Gastroesophageal sphincter (tissue), 4 donors: ENCODE measurements at regions not wholly inside any gene's neighbourhood (a gene's known extent, or its start where the extent isn't known, plus 50 kb on each side); places are given as distances from the start of the nearest gene placed in this dataset.
A peak's percentile ranks its signal among the peaks of the same experiment; 100 is the strongest.
"Not testable (repeated sequence)": the region's sequence is repeated elsewhere in the genome, so short reads cannot be mapped to it uniquely, and the experiment has no call there.

ENCODE experiments used
- ATAC-seq: fragments of 150-250 bp; one replicate; pipeline ENCODE4 v1.9.1; 2016; ENCODE audit warnings: mild to moderate bottlenecking, moderate library complexity
- H3K27ac ChIP-seq, 4 donors: fragments of 200-600 bp; sonication (generic) in 3 of 4; 1 replicate in 3 of 4; 2 replicates in 1 of 4; pipeline ENCODE4 v1.5.1; 2016 to 2019
- H3K27me3 ChIP-seq: fragments of 200-600 bp; sonication (generic); one replicate; pipeline ENCODE4 v1.5.1; 2019
- H3K36me3 ChIP-seq, 2 donors: fragments of 200-600 bp; sonication (generic); one replicate each; pipeline ENCODE4 v1.5.1; 2019; ENCODE audit warnings: control low read depth in 1 of 2
- H3K4me1 ChIP-seq, 3 donors: fragments of 200-600 bp; sonication (generic); 1 replicate in 2 of 3; 2 replicates in 1 of 3; pipeline ENCODE4 v1.5.1; 2016 to 2019; ENCODE audit warnings: control low read depth in 2 of 3
- H3K4me3 ChIP-seq, 2 donors: fragments of 200-600 bp; sonication (generic); one replicate each; pipeline ENCODE4 v1.5.1; 2019; ENCODE audit warnings: mild to moderate bottlenecking in 1 of 2, moderate library complexity in 1 of 2
- H3K9me3 ChIP-seq, 3 donors: fragments of 200-600 bp; sonication (generic); one replicate each; pipeline ENCODE4 v1.5.1; 2017 to 2019; ENCODE audit warnings: control low read depth in 2 of 3
- EP300 ChIP-seq: sonication (generic); formaldehyde crosslinking; IDR thresholded peaks from one replicate; pipeline ENCODE4 v1.6.1; 2017; ENCODE audit warnings: antibody characterized with exemption, mild to moderate bottlenecking
- POLR2A ChIP-seq, 2 donors: fragments of 450-650 bp; IDR thresholded peaks; one replicate each; pipeline ENCODE4 v1.6.1; 2017; ENCODE audit warnings: antibody characterized with exemption in 2 of 2, mild to moderate bottlenecking in 2 of 2, moderate library complexity in 1 of 2
- POLR2AphosphoS5 ChIP-seq: sonication (generic); formaldehyde crosslinking; IDR thresholded peaks from one replicate; pipeline ENCODE4 v1.6.1; 2017; ENCODE audit warnings: antibody characterized with exemption
- WGBS, 2 donors: methylation state at CpG; one replicate each; pipeline ENCODE4 v1.1.5; 2018; ENCODE audit warnings: low coverage in 1 of 2; 5-methylcytosine and 5-hydroxymethylcytosine counted together
- TF ChIP-seq, protein P1 (sequence below), 4 experiments: fragments of 200-600 bp in 2 of 4; fragments of 450-650 bp in 2 of 4; sonication (generic) in 1 of 4; IDR thresholded peaks; one replicate each; pipeline ENCODE4 v1.5.1; 2017 to 2019; ENCODE audit warnings: antibody characterized with exemption in 4 of 4, mild to moderate bottlenecking in 2 of 4, moderate library complexity in 2 of 4

GRCh38 chr12:75684678-75685616 is 173.5 kb upstream of the KRR1 start:
- Histone ChIP-seq H3K4me1 (peaks cover 0 to 3% (median 0%) of the 10 kb centered on the region in 3 donors), H3K4me3 (no peak overlapping the region), H3K27ac (no peak overlapping the region), H3K27me3 (no peaks in the 10 kb centered on the region), H3K9me3 (no peaks in the 10 kb centered on the region), H3K36me3 (no peaks in the 10 kb centered on the region)
- TF ChIP-seq POLR2AphosphoS5, result no peak
- TF ChIP-seq, protein P1, sequence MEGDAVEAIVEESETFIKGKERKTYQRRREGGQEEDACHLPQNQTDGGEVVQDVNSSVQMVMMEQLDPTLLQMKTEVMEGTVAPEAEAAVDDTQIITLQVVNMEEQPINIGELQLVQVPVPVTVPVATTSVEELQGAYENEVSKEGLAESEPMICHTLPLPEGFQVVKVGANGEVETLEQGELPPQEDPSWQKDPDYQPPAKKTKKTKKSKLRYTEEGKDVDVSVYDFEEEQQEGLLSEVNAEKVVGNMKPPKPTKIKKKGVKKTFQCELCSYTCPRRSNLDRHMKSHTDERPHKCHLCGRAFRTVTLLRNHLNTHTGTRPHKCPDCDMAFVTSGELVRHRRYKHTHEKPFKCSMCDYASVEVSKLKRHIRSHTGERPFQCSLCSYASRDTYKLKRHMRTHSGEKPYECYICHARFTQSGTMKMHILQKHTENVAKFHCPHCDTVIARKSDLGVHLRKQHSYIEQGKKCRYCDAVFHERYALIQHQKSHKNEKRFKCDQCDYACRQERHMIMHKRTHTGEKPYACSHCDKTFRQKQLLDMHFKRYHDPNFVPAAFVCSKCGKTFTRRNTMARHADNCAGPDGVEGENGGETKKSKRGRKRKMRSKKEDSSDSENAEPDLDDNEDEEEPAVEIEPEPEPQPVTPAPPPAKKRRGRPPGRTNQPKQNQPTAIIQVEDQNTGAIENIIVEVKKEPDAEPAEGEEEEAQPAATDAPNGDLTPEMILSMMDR (IDR thresholded peaks at IDR 0.05), result no peak
- no peak for TF ChIP-seq POLR2A (IDR thresholded peaks at IDR 0.05)
- TF ChIP-seq EP300, result no peak
- WGBS, 2 donors, result 53 to 76% methylated on average over 5 of the region's 5 CpGs
- peak; percentile 41 for ATAC-seq

GRCh38 chr12:75683995-75684586 is 172.7 kb upstream of the KRR1 start:
- WGBS, 2 donors, result 57 to 67% methylated on average over 3 to 4 of the region's 4 CpGs
- H3K27me3 ChIP-seq, H3K9me3 ChIP-seq, H3K4me1 ChIP-seq, ATAC-seq, H3K36me3 ChIP-seq, H3K27ac ChIP-seq, H3K4me3 ChIP-seq: not testable (repeated sequence)

DNA sequence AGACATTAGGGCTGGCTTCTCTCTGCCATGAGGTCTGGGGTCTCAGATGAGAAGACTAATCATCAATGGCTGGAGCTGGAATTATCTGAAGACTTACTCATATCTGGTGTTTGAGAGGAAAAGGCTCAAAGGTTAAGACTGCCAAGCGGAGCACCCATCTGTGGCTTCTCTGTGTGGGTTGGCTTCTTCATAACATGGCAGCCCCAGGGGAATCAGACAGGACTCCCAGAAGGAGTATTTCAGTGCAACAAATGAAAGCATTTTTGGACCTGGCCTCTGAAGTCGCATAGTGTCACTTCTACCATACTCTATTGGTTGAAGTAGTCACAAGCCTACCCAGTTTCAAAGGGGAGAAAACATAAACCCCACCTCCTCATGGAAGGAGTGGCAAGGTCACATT is 171.8 kb upstream of the KRR1 start:
- Histone ChIP-seq H3K4me3 (no peak overlapping the region), H3K27ac (no peak overlapping the region), H3K9me3 (no peaks in the 10 kb centered on the region), H3K36me3 (no peaks in the 10 kb centered on the region), H3K4me1 (peaks cover 0 to 3% (median 0%) of the 10 kb centered on the region in 3 donors), H3K27me3 (no peaks in the 10 kb centered on the region)
- no peak for ATAC-seq
- TF ChIP-seq POLR2A (IDR thresholded peaks at IDR 0.05) (no peak), POLR2AphosphoS5 (no peak), EP300 (no peak)
- TF ChIP-seq, protein P1 (IDR thresholded peaks at IDR 0.05), result no peak
- 86 to 100% methylated on average over 1 of the region's 2 CpGs for WGBS, 2 donors

- H3K9me3 ChIP-seq, result no peaks in the 10 kb centered on the region
- H3K4me3 ChIP-seq, result no peak overlapping the region
- WGBS, 2 donors, result 89 to 92% methylated on average over 3 to 5 of the region's 5 CpGs
- TF ChIP-seq POLR2AphosphoS5 (no peak), POLR2A (IDR thresholded peaks at IDR 0.05) (no peak), EP300 (no peak)
- TF ChIP-seq, protein P1 (IDR thresholded peaks at IDR 0.05), result no peak
- H3K27ac ChIP-seq, result no peak overlapping the region
- H3K36me3 ChIP-seq, result no peaks in the 10 kb centered on the region
- ATAC-seq, result no peak
- H3K27me3 ChIP-seq, result no peaks in the 10 kb centered on the region
- no peaks in the 10 kb centered on the region for H3K4me1 ChIP-seq
Measured at GRCh38 chr12:75677522-75677921, 166.1 kb upstream of the KRR1 start.

DNA sequence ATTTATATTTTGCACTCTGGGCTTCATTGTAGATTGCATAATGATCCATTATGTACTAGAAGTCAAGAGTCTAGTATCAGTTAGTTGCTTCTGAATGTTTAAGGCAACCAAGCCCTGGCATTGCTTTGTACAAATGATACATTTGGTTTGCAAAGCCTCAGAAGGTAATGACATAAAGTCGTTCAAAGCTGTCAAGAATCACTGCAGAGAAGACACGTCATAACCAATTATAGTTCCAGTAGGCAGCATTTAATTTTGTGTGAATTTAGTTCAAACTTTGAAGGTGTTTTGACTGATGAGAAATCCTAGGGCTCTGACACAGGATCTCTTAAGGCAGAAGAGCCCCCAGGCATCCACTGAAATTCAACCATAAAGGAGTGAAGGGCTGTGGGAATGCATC is 163.0 kb upstream of the KRR1 start:
- WGBS, 2 donors, result 75 to 90% methylated on average over 2 of the region's 2 CpGs
- no peak overlapping the region for H3K4me3 ChIP-seq
- TF ChIP-seq EP300, result no peak
- TF ChIP-seq, protein P1 (IDR thresholded peaks at IDR 0.05), result no peak
- no peak for TF ChIP-seq POLR2A (IDR thresholded peaks at IDR 0.05)
- no peak for TF ChIP-seq POLR2AphosphoS5

More for the DNA sequence above, 163.0 kb upstream of the KRR1 start:
- H3K36me3 ChIP-seq, result no peaks in the 10 kb centered on the region
- H3K27ac ChIP-seq, result no peak overlapping the region
- H3K4me1 ChIP-seq, result no peaks in the 10 kb centered on the region
- no peaks in the 10 kb centered on the region for H3K27me3 ChIP-seq
- no peak for ATAC-seq
- no peaks in the 10 kb centered on the region for H3K9me3 ChIP-seq
